Loucy (cell line): ENCODE measurements at regions not wholly inside any gene's neighbourhood (a gene's known extent, or its start where the extent isn't known, plus 50 kb on each side); places are given as distances from the start of the nearest gene placed in this dataset.

Experiments
- H2AFZ ChIP-seq: fragments of 200-600 bp; sonication (generic); 2 replicates; pipeline ENCODE4 v1.6.0; 2016; ENCODE audit warnings: antibody characterized with exemption, mild to moderate bottlenecking, low read length, moderate library complexity
- H3F3A ChIP-seq: fragments of 200-600 bp; 2 replicates; pipeline ENCODE4 v1.6.0; 2016; ENCODE audit warnings: antibody characterized with exemption, low read depth, mild to moderate bottlenecking
- H3K27me3 ChIP-seq: fragments of 200-600 bp; sonication (generic); 2 replicates; pipeline ENCODE4 v1.6.1; 2014; ENCODE audit warnings: low read length, mild to moderate bottlenecking; ENCODE audit not compliant: insufficient read depth, poor library complexity, severe bottlenecking
- H3K36me3 ChIP-seq: fragments of 200-600 bp; sonication (generic); 2 replicates; pipeline ENCODE4 v1.6.1; 2016; ENCODE audit warnings: low read length; ENCODE audit not compliant: insufficient read depth
- H3K4me1 ChIP-seq: fragments of 200-600 bp; sonication (generic); 2 replicates; pipeline ENCODE4 v1.5.1; 2014; ENCODE audit warnings: low read length, mild to moderate bottlenecking; ENCODE audit not compliant: insufficient read depth, poor library complexity, severe bottlenecking
- H3K4me2 ChIP-seq: fragments of 200-600 bp; sonication (generic); 2 replicates; pipeline ENCODE4 v1.6.0; 2014; ENCODE audit warnings: antibody characterized with exemption, low read length, low read depth, mild to moderate bottlenecking; ENCODE audit not compliant: poor library complexity, severe bottlenecking
- H3K4me3 ChIP-seq: fragments of 200-600 bp; sonication (generic); 2 replicates; pipeline ENCODE4 v1.5.1; 2014; ENCODE audit warnings: low read length, mild to moderate bottlenecking, mixed read lengths; ENCODE audit not compliant: poor library complexity, severe bottlenecking
- H3K79me2 ChIP-seq: fragments of 200-600 bp; sonication (generic); 2 replicates; pipeline ENCODE4 v1.6.1; 2014; ENCODE audit warnings: low read length; ENCODE audit not compliant: insufficient read depth
- H3K9ac ChIP-seq: fragments of 200-600 bp; sonication (generic); 2 replicates; pipeline ENCODE4 v1.6.0; 2014; ENCODE audit warnings: mild to moderate bottlenecking, low read depth, low read length, moderate library complexity; ENCODE audit not compliant: poor library complexity, severe bottlenecking
- H3K9me2 ChIP-seq: fragments of 200-600 bp; sonication (generic); replicated peaks from 2 replicates; pipeline ENCODE4 v1.6.1; 2016; ENCODE audit warnings: low read depth, low read length, mixed read lengths
- H3K9me3 ChIP-seq: fragments of 200-600 bp; sonication (generic); 2 replicates; pipeline ENCODE4 v1.6.1; 2014; ENCODE audit warnings: mild to moderate bottlenecking, antibody characterized with exemption, low read length, low read depth; ENCODE audit not compliant: insufficient read depth
- H4K20me1 ChIP-seq: fragments of 200-600 bp; sonication (generic); 2 replicates; pipeline ENCODE4 v1.6.0; 2014; ENCODE audit warnings: antibody characterized with exemption, low read length, mild to moderate bottlenecking; ENCODE audit not compliant: insufficient read depth, poor library complexity, severe bottlenecking
- EZH2phosphoT487 ChIP-seq: fragments of 200-600 bp; IDR thresholded peaks from 2 replicates; pipeline ENCODE4 v1.6.1; 2018; ENCODE audit warnings: antibody characterized with exemption, mild to moderate bottlenecking, moderate library complexity, borderline replicate concordance
- TF ChIP-seq, protein P1 (sequence below): fragments of 200-600 bp; sonication (generic); conservative IDR thresholded peaks from 2 replicates; pipeline ENCODE4 v1.5.1; 2014; ENCODE audit warnings: mild to moderate bottlenecking, antibody characterized with exemption, low read length

- no peak overlapping the region for H3K4me3 ChIP-seq
- H3K4me2 ChIP-seq = no peak overlapping the region
- H3K9ac ChIP-seq = no peak overlapping the region
- no peaks in the 10 kb centered on the region for H4K20me1 ChIP-seq
- no peaks in the 10 kb centered on the region for H3K9me2 ChIP-seq
- no peaks in the 10 kb centered on the region for H3K9me3 ChIP-seq
- no peaks in the 10 kb centered on the region for H3K27me3 ChIP-seq
- H3F3A ChIP-seq = no peaks in the 10 kb centered on the region
- TF ChIP-seq EZH2phosphoT487 = no peak
- TF ChIP-seq, protein P1, sequence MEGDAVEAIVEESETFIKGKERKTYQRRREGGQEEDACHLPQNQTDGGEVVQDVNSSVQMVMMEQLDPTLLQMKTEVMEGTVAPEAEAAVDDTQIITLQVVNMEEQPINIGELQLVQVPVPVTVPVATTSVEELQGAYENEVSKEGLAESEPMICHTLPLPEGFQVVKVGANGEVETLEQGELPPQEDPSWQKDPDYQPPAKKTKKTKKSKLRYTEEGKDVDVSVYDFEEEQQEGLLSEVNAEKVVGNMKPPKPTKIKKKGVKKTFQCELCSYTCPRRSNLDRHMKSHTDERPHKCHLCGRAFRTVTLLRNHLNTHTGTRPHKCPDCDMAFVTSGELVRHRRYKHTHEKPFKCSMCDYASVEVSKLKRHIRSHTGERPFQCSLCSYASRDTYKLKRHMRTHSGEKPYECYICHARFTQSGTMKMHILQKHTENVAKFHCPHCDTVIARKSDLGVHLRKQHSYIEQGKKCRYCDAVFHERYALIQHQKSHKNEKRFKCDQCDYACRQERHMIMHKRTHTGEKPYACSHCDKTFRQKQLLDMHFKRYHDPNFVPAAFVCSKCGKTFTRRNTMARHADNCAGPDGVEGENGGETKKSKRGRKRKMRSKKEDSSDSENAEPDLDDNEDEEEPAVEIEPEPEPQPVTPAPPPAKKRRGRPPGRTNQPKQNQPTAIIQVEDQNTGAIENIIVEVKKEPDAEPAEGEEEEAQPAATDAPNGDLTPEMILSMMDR = no peak
- no peak overlapping the region for H2AFZ ChIP-seq
- no peaks in the 10 kb centered on the region for H3K4me1 ChIP-seq
- H3K36me3 ChIP-seq = no peaks in the 10 kb centered on the region
- H3K79me2 ChIP-seq = no peaks in the 10 kb centered on the region
Observed at GRCh38 chr4:170723171-170723570, 633.4 kb upstream of the AADAT start.

DNA sequence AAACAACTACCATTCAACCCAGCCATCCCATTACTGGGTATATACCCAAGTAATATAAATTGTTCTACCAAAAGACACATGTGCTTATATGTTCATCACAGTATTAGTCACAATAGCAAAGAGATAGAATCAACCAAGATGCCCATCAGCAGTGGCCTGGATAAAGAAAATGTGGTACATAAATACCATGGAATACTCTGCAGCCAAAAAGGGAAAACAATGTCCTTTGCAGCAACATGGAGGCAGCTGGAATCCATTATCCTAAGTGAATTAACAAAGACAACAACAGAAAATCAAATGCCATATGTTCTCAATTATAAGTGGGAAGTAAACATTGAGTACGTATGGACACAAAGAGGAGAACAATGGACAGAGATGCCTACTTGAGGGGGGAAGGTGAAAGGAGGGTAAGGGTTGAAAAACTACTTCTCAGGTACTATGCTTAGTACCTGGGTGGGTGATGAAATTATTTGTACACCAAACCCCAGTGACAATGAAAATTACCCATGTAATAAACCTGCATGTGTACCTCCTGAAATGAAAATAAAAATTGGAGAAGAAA lies 632.1 kb upstream of the AADAT start:
- H3K4me1 ChIP-seq = no peaks in the 10 kb centered on the region
- no peaks in the 10 kb centered on the region for H4K20me1 ChIP-seq
- no peaks in the 10 kb centered on the region for H3K9me2 ChIP-seq
- no peaks in the 10 kb centered on the region for H3F3A ChIP-seq
- no peaks in the 10 kb centered on the region for H3K79me2 ChIP-seq
- TF ChIP-seq EZH2phosphoT487 = no peak
- TF ChIP-seq, protein P1 = no peak
- no peak overlapping the region for H3K4me2 ChIP-seq
- no peak overlapping the region for H3K4me3 ChIP-seq
- no peak overlapping the region for H2AFZ ChIP-seq
- H3K9ac ChIP-seq = no peak overlapping the region
- H3K36me3 ChIP-seq = no peaks in the 10 kb centered on the region
- H3K9me3 ChIP-seq = no peaks in the 10 kb centered on the region
- no peaks in the 10 kb centered on the region for H3K27me3 ChIP-seq

- H3K9me3 ChIP-seq = no peaks in the 10 kb centered on the region
- no peak overlapping the region for H2AFZ ChIP-seq
- no peaks in the 10 kb centered on the region for H3K4me1 ChIP-seq
- H4K20me1 ChIP-seq = no peaks in the 10 kb centered on the region
- H3F3A ChIP-seq = no peaks in the 10 kb centered on the region
- no peak overlapping the region for H3K9ac ChIP-seq
- no peaks in the 10 kb centered on the region for H3K79me2 ChIP-seq
- no peaks in the 10 kb centered on the region for H3K36me3 ChIP-seq
- no peaks in the 10 kb centered on the region for H3K9me2 ChIP-seq
- TF ChIP-seq, protein P1 = no peak; the same call in 1 of the 2 replicates
- TF ChIP-seq EZH2phosphoT487 = no peak
- H3K4me3 ChIP-seq = no peak overlapping the region
- H3K4me2 ChIP-seq = no peak overlapping the region
- H3K27me3 ChIP-seq = no peaks in the 10 kb centered on the region
Observed at GRCh38 chr4:170716868-170717267, 627.1 kb upstream of the AADAT start.
